DND-41 (cell line): ENCODE measurements at regions not wholly inside any gene's neighbourhood (a gene's known extent, or its start where the extent isn't known, plus 50 kb on each side); places are given as distances from the start of the nearest gene placed in this dataset.

Experiments used
- CTCF ChIP-seq: IDR thresholded peaks from 2 replicates; pipeline ENCODE4 v1.5.1; 2012; ENCODE audit warnings: borderline replicate concordance, low read length, moderate library complexity, mild to moderate bottlenecking; ENCODE audit not compliant: poor library complexity, severe bottlenecking; ENCODE audit errors: extremely low read depth
- EZH2 ChIP-seq: IDR thresholded peaks from 3 replicates; pipeline ENCODE4 v1.6.1; 2012; ENCODE audit warnings: borderline replicate concordance, low read depth, mild to moderate bottlenecking, moderate library complexity, low read length, inconsistent platforms; ENCODE audit not compliant: severe bottlenecking

- TF ChIP-seq CTCF = no peak
- no peak for TF ChIP-seq EZH2
Observed at GRCh38 chr5:124634228-124634739, 112.2 kb downstream of the ZNF608 start.
